ENCODE measurements at regions not wholly inside any gene's neighbourhood (a gene's known extent, or its start where the extent isn't known, plus 50 kb on each side); places are given as distances from the start of the nearest gene placed in this dataset.
A peak's percentile ranks its signal among the peaks of the same experiment; 100 is the strongest.

- intact Hi-C loops (cut with DNase I), result no loop called here
- H3K9me3 ChIP-seq, result no peaks in the 10 kb centered on the region
- no peaks in the 10 kb centered on the region for H3K4me1 ChIP-seq (ENCODE audit: insufficient read depth)
- H3K4me3 ChIP-seq, result no peak overlapping the region
- H3K36me3 ChIP-seq, result no peaks in the 10 kb centered on the region
- 26 to 39% (median 27%) methylated on average over 3 of the region's 3 CpGs for WGBS, 3 donors
- no peak for TF ChIP-seq EP300 (IDR thresholded peaks at IDR 0.05)
- TF ChIP-seq CTCF (IDR thresholded peaks at IDR 0.05), result no peak
- no peak for TF ChIP-seq POLR2A (IDR thresholded peaks at IDR 0.05)
- H3K27ac ChIP-seq, result no peak overlapping the region
- DNase-seq, result peak in 2 of 5 donors; percentile 25 to 32
- no peaks in the 10 kb centered on the region for H3K27me3 ChIP-seq
Observed at GRCh38 chr14:30387871-30388270, 171.1 kb upstream of the G2E3 start.

- no peak for DNase-seq
- intact Hi-C loops (cut with DNase I), result no loop called here
- Histone ChIP-seq H3K4me1 (ENCODE audit: insufficient read depth) (no peaks in the 10 kb centered on the region), H3K9me3 (no peaks in the 10 kb centered on the region), H3K27ac (no peak overlapping the region), H3K4me3 (no peak overlapping the region), H3K27me3 (no peaks in the 10 kb centered on the region), H3K36me3 (no peaks in the 10 kb centered on the region)
- TF ChIP-seq CTCF (IDR thresholded peaks at IDR 0.05), result no peak
- no peak for TF ChIP-seq EP300 (IDR thresholded peaks at IDR 0.05)
- TF ChIP-seq POLR2A (IDR thresholded peaks at IDR 0.05), result no peak
- 79 to 84% (median 81%) methylated on average over 6 of the region's 6 CpGs for WGBS, 3 donors
Observed at GRCh38 chr14:30389134-30389876, 169.7 kb upstream of the G2E3 start.

GRCh38 chr14:30389877-30390385, 169.0 kb upstream of the G2E3 start:
- no peak overlapping the region for H3K4me3 ChIP-seq
- H3K9me3 ChIP-seq, result no peaks in the 10 kb centered on the region
- no peak overlapping the region for H3K27ac ChIP-seq
- intact Hi-C loops (cut with DNase I), result no loop called here
- no peak for DNase-seq
- TF ChIP-seq EP300 (IDR thresholded peaks at IDR 0.05) (no peak), POLR2A (IDR thresholded peaks at IDR 0.05) (no peak), CTCF (IDR thresholded peaks at IDR 0.05) (no peak)
- H3K36me3 ChIP-seq, result no peaks in the 10 kb centered on the region
- H3K4me1 ChIP-seq (ENCODE audit: insufficient read depth), result no peaks in the 10 kb centered on the region
- no peaks in the 10 kb centered on the region for H3K27me3 ChIP-seq
- WGBS, 3 donors, result 70 to 81% (median 72%) methylated on average over 4 of the region's 4 CpGs

- Histone ChIP-seq H3K9me3 (no peaks in the 10 kb centered on the region), H3K4me3 (no peak overlapping the region), H3K36me3 (no peaks in the 10 kb centered on the region), H3K27ac (no peak overlapping the region), H3K4me1 (ENCODE audit: insufficient read depth) (no peaks in the 10 kb centered on the region), H3K27me3 (no peaks in the 10 kb centered on the region)
- no peak for DNase-seq
- intact Hi-C loops (cut with DNase I), result no loop called here
- 78 to 88% (median 84%) methylated on average over 1 of the region's 1 CpG for WGBS, 3 donors
- TF ChIP-seq EP300 (IDR thresholded peaks at IDR 0.05) (no peak), CTCF (IDR thresholded peaks at IDR 0.05) (no peak), POLR2A (IDR thresholded peaks at IDR 0.05) (no peak)
Observed at GRCh38 chr14:30395065-30395464, 163.9 kb upstream of the G2E3 start.

All from ovary (tissue), 7 donors.